ENCODE measurements at regions not wholly inside any gene's neighbourhood (a gene's known extent, or its start where the extent isn't known, plus 50 kb on each side); places are given as distances from the start of the nearest gene placed in this dataset.

DNA sequence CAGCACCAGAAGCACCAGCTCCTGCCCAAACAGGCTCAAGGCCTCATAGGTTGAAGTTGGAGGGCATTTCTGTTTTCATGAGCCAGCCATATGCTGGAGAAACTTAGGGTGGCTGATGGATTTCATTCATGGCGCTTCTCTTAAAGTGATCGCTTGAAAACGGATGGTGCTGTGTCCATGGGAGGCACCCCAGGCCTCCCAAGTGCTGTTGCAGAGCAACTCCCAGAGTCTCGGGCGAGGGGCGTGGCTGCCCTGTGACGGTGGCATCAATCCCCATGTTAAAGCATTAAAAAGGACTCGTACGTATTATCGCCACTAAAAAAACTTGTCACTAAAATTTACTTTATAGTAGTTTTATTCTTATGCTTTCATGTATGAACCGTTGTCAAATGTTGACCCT is 128.3 kb downstream of the MRPL36 start:
- no peak for TF ChIP-seq ARNTL (CRISPR knock-in tag; IDR thresholded peaks at IDR 0.05; ENCODE audit: borderline replicate concordance, low read depth)
- TF ChIP-seq CSRNP3 (CRISPR knock-in tag; IDR thresholded peaks at IDR 0.05): no peak
- TF ChIP-seq TOX (CRISPR knock-in tag; IDR thresholded peaks at IDR 0.05; ENCODE audit: borderline replicate concordance): no peak
- TF ChIP-seq, protein P1, sequence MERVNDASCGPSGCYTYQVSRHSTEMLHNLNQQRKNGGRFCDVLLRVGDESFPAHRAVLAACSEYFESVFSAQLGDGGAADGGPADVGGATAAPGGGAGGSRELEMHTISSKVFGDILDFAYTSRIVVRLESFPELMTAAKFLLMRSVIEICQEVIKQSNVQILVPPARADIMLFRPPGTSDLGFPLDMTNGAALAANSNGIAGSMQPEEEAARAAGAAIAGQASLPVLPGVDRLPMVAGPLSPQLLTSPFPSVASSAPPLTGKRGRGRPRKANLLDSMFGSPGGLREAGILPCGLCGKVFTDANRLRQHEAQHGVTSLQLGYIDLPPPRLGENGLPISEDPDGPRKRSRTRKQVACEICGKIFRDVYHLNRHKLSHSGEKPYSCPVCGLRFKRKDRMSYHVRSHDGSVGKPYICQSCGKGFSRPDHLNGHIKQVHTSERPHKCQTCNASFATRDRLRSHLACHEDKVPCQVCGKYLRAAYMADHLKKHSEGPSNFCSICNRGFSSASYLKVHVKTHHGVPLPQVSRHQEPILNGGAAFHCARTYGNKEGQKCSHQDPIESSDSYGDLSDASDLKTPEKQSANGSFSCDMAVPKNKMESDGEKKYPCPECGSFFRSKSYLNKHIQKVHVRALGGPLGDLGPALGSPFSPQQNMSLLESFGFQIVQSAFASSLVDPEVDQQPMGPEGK (CRISPR knock-in tag; IDR thresholded peaks at IDR 0.05; ENCODE audit: borderline replicate concordance): no peak
- TF ChIP-seq GLIS3 (CRISPR knock-in tag; IDR thresholded peaks at IDR 0.05): no peak
